CD4-positive, alpha-beta T cell treated with Interleukin-1 beta for 1 hour (primary cell): ENCODE measurements at regions not wholly inside any gene's neighbourhood (a gene's known extent, or its start where the extent isn't known, plus 50 kb on each side); places are given as distances from the start of the nearest gene placed in this dataset.
A peak's percentile ranks its signal among the peaks of the same experiment; 100 is the strongest.
"Not testable (repeated sequence)": the region's sequence is repeated elsewhere in the genome, so short reads cannot be mapped to it uniquely, and the experiment has no call there.

ENCODE experiments used
- DNase-seq, 2 donors: peaks; one replicate each; pipeline ENCODE4 v3.0.0-alpha.2; 2020 to 2022

DNA sequence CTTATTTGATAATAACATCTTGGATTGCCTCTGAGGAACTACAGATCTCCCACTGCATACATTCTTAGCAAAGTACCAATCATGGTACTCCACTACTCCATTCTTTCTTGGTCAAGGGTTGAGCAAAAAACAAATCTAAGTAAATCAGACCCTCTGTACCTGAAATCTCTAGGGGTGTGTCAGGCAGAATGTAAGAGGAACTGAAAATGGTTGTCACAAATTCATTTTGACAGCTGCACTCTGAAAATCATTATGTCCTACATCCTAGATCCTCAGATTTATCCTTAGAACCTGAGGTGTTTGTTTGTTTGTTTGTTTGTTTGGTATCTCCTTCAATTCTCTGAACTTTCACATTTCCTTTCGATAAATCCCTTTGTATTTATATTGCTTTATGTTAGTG lies 433.2 kb upstream of the BTBD3 start:
- DNase-seq: no peak

DNA sequence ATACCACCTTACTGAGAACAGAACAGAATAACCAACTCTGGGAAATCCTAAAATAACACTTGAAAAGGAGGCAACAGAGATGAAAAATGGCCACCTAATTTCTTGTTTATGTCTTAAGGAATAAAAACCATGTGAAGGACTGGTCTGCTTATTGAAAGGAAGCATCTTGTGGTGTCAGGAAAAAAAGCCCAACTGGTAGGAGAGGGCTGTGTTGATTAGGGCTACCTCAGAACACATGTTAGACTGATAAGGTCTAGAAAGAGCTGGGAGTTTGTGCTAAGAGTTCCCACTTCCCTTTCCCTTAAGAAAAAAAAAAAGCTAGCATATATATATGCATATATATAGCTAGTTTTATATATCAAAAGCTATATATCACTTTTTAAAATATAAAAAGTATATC lies 425.3 kb upstream of the BTBD3 start:
- DNase-seq: no peak

DNA sequence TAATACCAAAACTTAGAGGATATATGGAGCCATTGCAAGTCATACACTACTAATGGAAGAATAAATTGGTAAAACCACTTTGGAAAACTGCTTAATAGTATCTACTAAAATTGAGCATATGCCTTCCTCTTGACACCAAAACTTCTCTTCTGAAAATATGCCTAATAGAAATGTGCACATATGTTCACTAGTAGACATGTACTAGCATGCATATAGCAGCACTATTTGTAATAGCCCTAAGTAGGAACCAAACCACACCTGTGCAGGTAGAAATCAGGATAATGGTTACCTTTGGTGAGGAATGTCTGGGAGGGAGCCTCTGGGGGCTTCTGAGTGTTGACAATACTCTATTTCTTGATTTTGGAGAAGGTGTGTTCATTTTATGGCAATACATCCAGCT lies 424.8 kb upstream of the BTBD3 start:
- DNase-seq: no peak

DNA sequence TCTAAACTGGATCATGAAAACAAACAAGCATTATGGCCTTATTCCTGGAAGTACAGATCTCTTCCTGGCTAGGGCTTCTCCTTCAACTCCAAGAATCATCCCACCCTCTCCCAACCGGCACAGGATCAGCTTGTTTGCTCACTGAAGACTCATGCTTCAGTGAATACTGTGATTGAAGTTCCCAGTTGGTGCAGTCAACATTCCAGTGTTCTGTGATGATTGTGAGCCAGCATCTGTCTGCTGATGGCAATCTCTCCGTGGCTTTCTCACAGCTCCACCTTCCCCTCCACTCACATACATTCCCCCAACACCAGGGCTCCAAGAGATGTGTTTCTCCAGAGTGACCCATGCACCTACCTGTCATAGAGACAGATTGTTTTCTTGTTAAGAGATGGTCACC lies 421.3 kb upstream of the BTBD3 start:
- DNase-seq: no peak

DNA sequence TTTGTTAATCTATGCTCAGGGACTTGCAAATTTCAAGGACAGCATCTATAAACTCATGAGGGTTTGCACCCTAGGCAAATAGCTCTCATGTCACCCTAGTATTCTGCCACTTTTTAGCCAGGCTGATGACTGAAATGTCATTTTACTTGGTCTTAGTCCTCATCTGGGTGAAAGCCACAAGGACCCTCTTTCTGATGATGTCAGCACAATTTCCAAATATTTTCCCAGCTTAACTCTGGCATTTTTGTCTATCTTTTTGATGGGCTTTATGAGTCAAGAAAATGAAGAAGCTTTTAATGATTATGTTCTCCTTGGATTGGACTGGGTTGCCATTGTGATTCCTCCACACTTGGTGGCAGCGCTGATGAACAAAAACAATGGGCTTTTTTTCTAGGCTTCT lies 420.1 kb upstream of the BTBD3 start:
- DNase-seq: no peak

DNA sequence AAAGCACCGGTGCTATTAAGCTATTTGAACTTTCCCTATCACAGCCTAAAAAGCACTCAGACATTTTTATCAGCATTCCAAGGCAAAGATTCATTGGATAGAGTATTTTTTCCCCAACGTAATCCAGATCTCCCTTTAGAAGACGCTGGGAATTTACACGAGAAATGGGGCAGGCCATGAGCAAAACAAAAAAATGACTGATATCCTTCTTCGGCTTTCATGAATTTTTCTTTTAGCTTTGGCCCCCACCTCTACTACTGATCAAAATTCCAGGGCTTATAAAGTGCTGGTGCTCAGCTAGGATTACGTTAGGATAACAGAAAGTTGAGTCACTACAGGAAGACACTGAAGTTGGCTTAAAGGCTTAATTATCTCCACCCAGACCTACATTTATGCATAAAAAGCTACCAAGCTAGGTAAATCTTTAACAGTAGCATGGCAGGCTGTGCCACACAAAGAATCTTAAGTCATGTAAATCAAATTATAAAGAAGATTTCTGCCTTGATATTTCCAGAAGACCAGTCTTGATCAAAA lies 418.5 kb upstream of the BTBD3 start:
- DNase-seq: no peak

DNA sequence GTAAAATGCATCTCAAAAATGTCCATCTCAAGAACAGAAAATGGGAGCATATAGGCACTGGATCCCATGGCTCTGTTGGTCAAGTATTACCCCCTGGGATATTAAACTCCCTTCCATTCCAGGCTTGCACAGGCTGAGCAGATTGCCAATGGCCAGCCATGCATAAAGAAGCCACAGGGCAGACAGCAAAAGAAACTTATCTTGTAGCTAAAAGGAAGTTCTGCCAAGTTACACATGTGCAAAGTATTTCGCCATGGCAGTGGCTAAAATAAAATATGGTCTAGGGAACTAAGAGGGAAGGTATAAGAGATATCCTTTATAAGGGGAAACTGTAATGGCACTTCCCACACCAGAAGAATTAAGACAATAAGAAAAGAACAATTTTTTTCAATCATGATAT lies 415.6 kb upstream of the BTBD3 start:
- no peak for DNase-seq

DNA sequence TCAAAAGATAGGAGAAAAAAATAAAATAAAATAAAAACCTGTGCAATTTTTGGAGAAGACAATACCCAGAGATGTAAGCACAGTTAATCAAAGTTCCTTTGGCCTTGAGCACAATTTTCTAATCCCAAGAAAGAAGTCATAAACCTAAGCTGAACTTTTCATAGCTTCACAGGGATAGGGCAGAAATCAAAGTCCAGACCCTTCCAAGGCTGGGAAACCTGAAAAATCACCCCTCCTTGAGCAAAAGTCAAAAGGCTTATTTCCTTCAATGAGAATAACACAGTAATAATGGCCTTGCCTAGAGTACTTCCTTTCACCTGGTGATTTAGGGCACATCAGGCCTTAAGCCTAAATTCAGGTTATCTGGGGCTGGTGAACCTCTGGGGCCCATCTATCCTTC lies 415.0 kb upstream of the BTBD3 start:
- no peak for DNase-seq

DNA sequence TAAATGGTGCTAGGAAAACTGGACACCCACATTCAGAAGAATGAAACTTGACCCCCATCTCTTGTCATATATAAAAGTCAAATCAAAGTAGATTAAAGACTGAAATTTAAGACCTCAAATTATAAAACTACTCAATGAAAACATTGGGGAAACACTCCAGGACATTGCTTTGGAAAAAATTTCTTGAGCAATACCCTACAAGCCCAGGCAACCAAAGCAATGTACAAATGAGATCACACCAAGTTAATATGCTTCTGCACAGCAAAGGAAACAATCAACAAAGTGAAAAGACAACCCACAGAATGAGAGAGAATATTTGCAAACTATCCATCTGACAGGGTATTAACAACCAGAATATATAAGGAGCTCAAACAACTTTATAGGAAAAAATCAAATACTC lies 407.9 kb upstream of the BTBD3 start:
- DNase-seq: no peak

DNA sequence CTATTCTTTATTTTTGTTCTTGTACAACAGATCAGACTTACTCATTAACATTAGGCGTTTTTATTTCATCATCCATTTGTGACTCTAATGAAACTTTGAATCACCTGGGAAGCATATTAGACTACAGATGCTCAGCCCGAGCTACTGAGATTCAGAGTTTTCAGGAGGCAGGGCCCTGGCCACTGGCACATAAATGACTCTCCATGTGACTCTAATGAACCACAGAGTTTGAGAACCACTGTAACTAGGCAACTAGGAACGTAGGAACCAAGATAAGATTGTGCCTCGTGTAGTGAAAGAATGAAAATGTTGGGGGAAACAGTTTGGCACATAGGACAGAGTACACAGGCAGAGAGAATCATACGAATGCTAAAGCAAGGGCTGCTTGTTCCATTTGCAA lies 405.9 kb upstream of the BTBD3 start:
- no peak for DNase-seq

DNA sequence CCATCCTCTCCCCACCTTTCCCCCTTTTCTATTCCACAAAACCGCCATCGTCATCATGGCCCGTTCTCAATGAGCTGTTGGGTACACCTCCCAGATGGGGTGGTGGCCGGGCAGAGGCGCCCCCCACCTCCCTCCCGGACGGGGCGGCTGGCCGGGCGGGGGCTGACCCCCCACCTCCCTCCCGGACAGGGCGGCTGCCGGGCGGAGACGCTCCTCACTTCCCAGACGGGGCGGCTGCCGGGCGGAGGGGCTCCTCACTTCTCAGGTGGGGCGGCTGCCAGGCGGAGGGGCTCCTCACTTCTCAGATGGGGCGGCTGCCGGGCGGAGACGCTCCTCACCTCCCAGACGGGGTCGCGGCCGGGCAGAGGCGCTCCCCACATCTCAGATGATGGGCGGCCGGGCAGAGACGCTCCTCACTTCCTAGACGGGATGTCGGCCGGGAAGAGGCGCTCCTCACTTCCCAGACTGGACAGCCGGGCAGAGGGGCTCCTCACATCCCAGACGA lies 404.4 kb upstream of the BTBD3 start:
- not testable (repeated sequence) for DNase-seq

DNA sequence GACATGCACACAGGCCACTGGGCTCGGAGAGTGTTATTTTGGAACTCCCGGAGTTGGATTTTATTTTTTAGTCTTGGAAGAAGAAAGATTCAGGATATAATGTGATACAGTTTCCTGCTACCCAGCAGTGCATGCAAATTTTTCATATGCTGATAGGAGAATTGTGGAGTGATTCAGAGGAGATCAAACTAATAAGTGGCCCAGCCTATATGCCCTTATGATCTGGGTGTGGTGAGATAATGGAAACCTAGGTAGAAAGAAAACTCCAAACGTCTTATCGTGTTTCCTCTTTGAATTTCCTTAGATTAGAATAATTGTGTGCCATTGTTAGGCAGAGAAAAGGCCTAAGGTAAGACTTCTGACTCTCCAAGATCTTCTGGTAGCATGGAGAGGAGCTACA lies 401.2 kb upstream of the BTBD3 start:
- DNase-seq: no peak

DNA sequence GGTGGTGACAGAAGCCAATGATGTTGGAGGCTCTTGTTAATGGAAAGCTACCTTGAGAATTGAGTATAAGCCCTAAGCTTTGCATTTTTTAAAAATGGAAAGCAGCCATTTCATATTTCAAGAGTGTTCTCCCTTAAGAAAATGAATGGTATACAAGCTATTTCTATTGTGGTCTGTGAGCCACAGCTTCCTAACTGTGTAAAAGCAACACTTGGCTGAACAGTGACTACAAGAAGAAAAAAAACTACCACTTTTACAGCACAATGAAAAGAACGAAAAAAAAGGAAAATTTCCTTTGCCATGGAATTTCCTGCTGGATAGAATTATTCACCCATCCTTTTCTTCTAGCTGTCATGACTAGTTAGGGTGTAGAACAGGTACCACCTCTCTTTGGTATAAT lies 397.1 kb upstream of the BTBD3 start:
- no peak for DNase-seq

DNA sequence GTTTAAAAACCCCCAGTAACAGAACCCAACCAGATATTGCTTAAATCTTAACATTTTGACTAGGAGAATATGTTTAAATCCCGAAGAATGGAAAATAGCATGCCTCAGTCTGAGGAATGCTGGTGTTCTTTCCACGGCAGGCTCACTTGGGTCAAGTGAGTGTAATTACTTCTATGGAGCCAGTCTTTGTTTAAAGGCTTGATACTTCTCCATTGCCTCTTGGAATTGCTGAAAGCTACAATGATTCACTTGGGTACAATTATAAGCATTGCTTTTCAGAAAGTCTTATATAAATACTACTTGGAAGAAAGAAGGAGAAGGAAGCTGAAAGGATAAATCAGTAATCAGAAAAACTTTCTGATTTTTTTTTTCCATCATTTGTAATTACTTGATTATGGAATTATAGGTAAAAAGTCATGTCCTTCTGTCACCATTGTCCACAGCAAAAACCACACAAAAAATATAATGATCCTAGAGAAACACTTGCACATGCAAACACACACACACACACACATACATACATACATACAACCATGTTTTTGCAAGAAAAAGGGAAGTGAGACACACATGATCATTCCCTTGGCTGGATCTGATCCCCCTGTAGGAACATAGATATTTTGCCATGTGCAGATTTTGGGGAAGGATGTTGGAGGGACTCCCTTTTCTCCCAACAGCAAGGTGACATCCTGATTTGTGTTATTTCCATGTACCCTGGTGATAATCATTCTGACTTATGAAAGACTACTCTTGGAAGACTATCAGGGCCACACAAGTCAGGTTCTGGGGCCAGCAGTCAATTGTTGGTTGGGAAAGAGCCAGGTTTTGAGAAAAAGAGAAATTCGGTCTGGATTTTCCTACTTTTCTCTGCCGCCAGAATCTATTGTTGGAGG lies 396.0 kb upstream of the BTBD3 start:
- DNase-seq: no peak

DNA sequence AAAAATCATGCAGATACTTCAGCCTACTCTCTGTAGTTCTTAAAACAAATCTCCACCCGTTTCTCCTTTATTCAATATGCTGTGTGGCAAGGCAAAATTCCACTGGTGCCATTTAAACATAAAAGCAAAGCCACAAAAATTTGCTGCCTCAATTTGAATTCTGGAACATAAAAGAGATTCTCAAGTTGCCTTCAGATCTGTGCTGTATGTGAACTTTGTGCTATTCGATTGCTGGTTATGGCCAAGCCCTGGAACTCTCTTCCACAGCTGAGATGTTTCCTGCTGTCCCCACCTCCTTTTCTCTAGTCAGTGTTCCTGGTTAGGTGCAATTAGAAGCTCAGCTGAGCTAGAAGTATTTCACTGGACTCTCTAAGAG lies 395.3 kb upstream of the BTBD3 start:
- no peak for DNase-seq

DNA sequence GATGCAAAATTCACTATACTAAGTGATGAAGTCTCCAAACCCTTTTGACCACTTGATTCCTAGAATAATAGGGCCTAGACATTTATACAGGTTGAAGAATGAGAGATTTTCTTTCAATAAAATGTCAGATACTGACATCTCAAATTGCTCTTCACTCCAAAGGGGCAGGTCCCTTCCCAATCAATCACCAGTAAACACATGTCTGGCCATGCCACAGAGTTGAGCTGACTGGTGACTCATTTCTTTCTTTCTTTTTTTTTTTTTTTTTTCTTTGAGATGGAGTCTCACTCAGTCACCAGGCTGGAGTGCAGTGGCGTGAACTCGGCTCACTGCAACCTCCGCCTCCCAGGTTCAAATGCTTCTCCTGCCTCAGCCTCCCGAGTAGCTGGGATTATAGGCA lies 388.6 kb upstream of the BTBD3 start:
- no peak for DNase-seq

DNA sequence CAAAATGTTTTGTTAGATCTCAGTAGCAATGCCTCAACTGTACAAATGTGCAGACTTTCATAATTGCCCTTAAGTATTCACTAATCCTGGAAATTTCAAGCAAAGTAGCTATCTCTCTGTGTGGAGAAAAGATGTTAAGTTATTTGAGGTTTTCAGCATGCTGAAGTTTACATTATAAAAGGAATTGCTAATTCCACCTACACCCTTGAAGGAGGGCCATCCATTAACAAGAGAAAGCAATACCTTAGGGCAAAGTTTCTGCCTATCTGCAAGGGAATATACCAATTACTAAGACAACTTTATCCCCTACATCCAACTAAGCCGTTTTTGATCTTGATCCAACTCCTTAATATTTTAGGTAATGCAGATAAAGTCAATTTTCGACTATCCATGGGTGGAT lies 380.7 kb upstream of the BTBD3 start:
- DNase-seq: no peak

DNA sequence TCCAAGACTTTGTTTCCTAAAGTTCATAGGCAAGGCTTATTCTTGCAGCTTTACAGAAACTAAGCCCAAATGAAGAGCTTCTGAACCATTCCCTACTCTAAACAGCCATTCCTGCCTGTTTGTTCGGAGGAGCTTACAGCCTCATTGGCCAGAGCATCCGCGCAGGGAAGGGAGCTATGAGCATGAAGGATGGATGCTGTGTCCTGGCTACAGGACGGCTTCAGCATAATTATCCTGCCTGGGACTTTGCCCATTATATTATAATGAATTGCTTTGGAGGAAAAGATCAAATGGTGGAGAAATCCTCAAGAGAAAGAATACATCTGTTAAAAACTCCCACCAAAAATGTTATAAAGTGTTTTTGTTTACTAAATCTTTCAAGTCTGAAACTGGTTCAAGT lies 378.2 kb upstream of the BTBD3 start:
- DNase-seq: no peak

DNA sequence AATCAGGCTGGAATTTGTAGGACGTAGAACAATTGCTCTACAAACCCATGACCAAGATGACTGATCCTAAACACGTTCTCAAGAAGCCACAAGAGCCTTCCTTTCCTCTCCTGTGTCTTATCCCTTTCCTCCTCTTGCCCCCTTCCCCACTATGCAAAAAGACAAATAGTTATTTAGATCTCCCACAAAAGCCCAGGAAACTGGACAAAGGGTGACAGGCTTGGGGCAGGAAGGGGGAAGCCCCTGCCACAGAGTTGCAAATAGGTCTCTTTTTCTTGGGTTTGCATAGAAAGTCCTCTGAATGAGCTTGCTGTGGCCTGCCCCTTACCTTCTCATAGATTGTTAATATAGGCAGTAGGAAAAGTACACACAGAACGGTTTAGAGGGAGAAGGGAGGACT lies 377.1 kb upstream of the BTBD3 start:
- DNase-seq: no peak

DNA sequence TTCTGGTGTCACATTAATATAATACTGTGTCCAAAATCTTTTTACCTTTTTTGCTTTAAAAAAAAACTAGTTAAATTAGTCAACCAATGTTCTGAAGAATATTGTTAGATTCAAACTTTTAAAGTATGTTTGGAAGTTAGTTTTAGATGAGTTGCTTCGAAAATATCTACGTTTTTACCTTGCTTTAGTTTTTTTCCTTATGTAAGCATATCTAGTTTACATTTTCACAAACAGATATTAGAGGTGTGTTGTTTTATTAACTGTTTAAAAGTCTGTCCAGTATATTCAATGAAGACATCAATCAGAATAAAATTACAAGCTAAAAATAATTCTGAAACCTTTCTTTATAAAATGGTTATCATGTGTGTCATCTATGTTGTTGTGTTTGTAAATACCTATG lies 375.0 kb upstream of the BTBD3 start:
- DNase-seq: no peak

DNA sequence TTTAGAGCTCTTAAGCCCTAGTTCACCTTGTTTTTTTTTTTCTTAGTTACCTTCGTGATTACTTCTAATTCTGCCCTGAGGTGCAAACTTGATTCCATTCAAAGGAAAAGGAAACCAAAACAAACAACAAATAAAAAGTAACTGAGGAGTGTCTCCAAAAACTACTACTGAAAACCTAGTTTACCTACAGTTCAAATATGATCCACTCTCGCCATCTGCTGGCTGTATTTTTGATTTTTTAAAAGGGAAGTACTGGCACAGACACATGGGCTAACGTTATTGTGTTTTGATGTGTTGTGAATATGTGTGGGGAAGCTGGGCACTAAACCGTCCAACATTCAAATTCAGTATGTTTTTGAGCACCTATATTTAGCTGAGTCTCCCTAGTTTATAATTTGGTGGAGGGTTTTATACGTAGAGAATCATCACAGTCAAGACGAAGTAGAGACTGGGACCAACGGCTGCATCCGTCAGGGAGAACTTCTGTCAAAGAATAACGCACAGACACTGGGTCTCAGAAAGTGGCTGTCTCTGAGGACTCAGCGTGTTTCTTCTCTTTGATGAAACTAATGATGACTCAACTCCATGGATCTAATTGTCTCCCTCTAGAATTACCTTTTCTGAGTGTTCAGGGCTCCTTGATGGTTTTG lies 373.5 kb upstream of the BTBD3 start:
- DNase-seq: peak in 1 of 2 donors; percentile 10

DNA sequence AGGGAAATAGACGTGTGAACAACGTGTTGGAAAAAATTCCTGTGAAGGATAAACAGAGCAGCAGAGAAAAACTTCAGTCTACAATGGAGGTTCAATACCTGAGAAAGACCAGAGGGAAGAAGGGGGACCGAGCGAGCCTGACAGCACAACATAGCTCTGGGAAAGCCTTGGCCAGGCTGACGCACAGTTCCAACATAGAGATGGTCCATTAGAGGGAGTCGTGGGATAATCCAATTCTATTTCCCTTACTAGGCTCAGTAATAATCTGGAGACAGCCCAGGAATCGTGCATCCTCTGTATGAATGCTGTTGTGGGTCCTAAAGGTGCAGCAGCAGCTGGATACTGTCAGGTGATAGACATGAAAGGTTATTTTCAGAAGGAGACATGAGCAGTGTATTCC lies 370.8 kb upstream of the BTBD3 start:
- no peak for DNase-seq

DNA sequence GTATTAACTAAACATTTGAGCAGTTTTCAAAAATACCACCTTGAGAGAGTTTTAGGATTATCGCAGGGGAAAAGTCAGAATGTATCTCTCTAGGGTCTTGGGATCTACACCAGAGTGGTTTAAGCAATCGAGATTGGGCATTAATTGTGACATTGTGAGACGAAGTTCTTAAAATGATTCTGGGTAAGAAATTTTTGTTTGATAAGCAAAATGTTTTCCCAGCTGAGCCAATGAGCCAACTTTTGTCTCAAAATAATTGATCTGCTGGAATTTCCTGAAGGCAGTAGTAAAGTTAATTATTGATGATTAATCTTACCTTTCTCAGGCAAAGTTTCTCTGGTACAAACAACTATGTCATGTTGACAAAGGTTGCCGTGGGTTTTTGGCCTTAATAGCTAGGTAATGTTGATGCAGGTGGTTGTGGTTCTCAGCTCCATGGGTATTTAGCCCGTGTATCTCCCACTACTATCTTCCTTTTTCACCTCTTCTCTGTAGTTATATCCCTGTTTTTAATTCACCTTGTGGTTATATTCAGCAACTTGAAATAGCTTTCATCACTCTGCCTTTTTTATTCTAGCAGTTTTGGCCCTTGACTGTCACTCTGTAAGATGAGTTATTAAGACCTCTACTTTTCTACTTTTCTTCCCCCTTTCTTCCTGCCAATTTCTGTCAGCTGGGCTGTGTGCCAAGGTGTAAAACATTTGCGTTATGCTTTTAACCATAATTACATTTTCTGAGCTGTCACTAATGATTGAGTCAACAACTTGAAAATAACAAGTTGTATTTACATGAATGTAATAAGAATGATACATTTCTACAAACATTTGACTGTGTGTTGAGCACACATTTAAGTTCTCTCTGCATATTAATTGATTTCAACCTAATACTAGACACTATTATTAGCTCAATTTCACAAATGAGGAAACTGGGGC lies 368.3 kb upstream of the BTBD3 start:
- DNase-seq: no peak
